OCI-LY7 (cell line): ENCODE measurements at regions not wholly inside any gene's neighbourhood (a gene's known extent, or its start where the extent isn't known, plus 50 kb on each side); places are given as distances from the start of the nearest gene placed in this dataset.

ENCODE experiments used
- CTCF ChIP-seq: fragments of 200-600 bp; sonication (generic); conservative IDR thresholded peaks from 2 replicates; pipeline ENCODE4 v1.5.1; 2014; ENCODE audit warnings: mild to moderate bottlenecking, antibody characterized with exemption, low read length, moderate library complexity, mixed read lengths
- EZH2phosphoT487 ChIP-seq: fragments of 200-600 bp; sonication (generic); IDR thresholded peaks from 2 replicates; pipeline ENCODE4 v1.6.1; 2018; ENCODE audit warnings: low read depth, borderline replicate concordance, mild to moderate bottlenecking, mixed run types, antibody characterized with exemption, low read length, moderate library complexity, mixed read lengths

- TF ChIP-seq CTCF (no peak), EZH2phosphoT487 (no peak)
Observed at GRCh38 chr12:131478468-131478867, 232.4 kb upstream of the SFSWAP start.
